ES-I3 (cell line): ENCODE measurements at regions not wholly inside any gene's neighbourhood (a gene's known extent, or its start where the extent isn't known, plus 50 kb on each side); places are given as distances from the start of the nearest gene placed in this dataset.

ENCODE experiments used
- H3K36me3 ChIP-seq: 2 replicates; pipeline ENCODE4 v1.6.1; 2013; ENCODE audit warnings: mild to moderate bottlenecking, low read length, control low read depth, moderate library complexity; ENCODE audit not compliant: insufficient read depth
- H3K4me1 ChIP-seq: 2 replicates; pipeline ENCODE4 v1.6.1; 2013; ENCODE audit warnings: mild to moderate bottlenecking, control low read depth, low read length; ENCODE audit not compliant: insufficient read depth
- H3K9ac ChIP-seq: 2 replicates; pipeline ENCODE4 v1.6.1; 2013; ENCODE audit warnings: low read depth, mild to moderate bottlenecking, low read length, moderate library complexity
- H3K9me3 ChIP-seq: 2 replicates; pipeline ENCODE4 v1.6.1; 2013; ENCODE audit warnings: mild to moderate bottlenecking, low read length, moderate library complexity; ENCODE audit not compliant: control insufficient read depth, insufficient read depth

DNA sequence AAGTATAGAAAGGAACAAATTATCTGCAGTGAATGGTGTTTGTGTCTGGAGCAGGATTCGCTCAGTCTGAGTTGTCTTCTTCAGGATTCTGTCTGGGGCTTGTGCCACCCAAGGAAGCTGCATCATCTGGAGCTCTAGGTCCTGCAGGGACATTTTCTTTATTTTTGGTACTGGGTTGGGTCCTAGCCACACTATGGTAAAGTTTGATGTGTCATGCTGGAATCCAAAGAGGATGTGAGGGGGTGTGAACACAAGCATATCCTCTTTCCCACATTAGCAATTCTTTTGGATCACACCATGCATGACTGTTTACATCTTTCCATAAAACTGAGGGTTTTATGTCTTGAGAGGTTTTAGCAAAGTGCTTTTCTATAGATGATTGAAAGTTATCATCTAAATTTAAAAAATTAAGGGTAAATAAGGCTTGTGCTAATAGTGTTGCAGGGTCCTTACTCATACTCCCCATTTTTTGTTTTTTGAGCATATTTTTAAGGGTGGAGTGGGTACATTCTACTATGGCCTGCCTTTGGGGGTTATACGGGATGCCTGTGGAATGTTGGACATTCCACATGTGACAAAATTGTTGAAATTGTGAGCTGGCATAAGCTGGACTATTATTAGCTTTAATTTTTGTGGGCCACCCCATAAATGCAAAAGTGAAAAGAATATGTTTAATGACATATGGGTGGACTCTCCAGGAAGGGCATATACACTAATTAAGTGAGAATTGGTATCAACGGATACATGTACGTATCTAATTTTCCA is 152.0 kb upstream of the HMCN1 start:
- Histone ChIP-seq H3K36me3 (no peaks in the 10 kb centered on the region), H3K4me1 (no peaks in the 10 kb centered on the region), H3K9me3 (peaks cover 11% of the 10 kb centered on the region), H3K9ac (no peak overlapping the region)

DNA sequence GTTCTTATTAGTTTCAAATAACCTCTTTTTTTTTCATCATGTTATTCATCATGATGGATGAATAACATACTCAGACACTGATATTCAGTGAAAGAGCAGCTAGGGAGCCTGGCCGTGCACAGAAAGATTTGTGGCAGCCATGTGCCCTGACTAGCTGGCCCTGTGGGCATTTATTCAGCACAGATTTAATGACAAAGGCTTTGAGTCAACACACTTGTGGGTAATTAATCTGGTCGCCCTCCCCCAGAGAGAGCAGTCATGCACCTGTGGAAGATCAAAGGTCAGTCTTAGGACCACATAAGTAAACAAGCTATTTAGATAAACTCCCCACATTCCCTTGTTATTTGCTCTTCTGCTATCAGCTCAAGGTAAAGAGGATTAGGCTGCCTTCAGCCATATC is 153.2 kb upstream of the HMCN1 start:
- no peak overlapping the region for H3K9ac ChIP-seq
- no peaks in the 10 kb centered on the region for H3K4me1 ChIP-seq
- peaks cover 11% of the 10 kb centered on the region for H3K9me3 ChIP-seq
- no peaks in the 10 kb centered on the region for H3K36me3 ChIP-seq

DNA sequence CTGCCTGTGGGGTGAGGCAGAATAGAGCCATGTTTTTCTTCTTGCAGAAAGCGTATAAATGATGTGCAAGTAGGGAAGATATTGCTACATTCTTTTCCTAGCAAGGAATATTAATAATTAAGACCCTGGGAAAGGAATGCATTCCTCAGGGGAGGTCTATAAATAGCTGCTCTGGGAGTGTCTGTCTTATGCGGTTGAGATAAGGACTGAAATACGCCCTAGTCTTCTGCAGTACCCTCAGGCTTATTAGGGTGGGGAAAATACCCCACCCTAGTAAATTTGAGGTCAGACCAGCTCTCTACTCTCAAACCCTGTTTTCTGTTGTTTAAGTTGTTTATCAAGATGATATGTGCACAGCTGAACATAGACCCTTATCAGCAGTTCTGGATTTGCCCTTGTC is 155.9 kb upstream of the HMCN1 start:
- Histone ChIP-seq H3K4me1 (no peaks in the 10 kb centered on the region), H3K36me3 (no peaks in the 10 kb centered on the region), H3K9me3 (peaks cover 6% of the 10 kb centered on the region), H3K9ac (no peak overlapping the region)

DNA sequence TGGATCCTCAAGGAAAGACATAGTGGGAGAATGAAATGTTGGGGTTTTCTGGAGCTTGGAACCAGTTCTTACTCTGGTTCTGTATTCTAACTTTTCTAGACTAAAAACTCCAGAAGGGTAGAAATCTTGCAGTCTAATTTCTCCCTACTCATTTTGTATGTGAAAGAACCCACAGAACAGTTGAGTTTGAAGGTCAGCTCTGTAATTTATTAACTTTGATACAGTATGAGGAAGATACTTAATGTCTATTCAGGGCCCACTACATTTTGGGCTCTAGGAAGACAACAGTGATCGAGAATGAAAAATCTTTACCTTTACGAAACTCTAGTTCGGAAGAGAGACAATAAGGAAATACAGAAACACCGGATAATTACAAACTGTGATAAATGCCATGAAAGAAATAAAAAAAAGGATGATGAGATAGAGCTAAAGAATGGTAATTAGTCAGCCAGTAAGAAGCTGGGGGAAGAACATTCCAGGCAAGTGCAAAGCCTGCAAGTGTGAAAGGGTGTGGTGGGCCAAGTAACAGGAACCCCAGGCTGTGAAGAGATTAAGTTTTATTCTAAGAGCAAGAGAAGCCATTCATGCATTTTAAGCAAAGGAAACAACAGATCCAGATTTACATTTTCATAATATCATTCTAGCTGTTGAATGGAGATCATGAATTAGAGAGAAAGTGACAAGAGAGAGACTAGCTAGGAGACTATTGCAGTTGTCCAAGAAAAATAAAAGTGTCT is 159.9 kb upstream of the HMCN1 start:
- peaks cover 2% of the 10 kb centered on the region; the same call in 1 of the 2 replicates for H3K9me3 ChIP-seq
- no peak overlapping the region for H3K9ac ChIP-seq
- H3K4me1 ChIP-seq, result no peaks in the 10 kb centered on the region
- no peaks in the 10 kb centered on the region for H3K36me3 ChIP-seq

DNA sequence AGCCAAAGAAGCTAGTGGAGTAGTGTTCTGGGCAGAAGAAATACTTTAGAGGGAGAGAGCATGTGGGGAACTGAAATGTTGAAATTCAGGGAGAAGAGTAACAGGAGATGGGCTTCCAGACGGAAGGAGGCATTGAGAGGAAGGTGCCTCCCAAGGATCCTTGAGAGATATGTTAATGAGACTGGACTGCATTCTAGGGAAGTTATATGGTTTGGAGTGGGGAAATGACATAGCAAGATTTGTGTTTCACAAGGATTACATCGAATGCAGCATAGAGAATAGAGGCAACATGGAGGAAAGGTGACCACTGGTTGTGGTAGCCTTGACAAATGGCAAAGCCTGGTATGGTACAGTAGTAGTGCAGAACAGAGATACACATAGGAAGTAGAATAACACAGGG is 160.5 kb upstream of the HMCN1 start:
- H3K36me3 ChIP-seq, result no peaks in the 10 kb centered on the region
- no peak overlapping the region for H3K9ac ChIP-seq
- peaks cover 2% of the 10 kb centered on the region; the same call in 1 of the 2 replicates for H3K9me3 ChIP-seq
- H3K4me1 ChIP-seq, result no peaks in the 10 kb centered on the region

DNA sequence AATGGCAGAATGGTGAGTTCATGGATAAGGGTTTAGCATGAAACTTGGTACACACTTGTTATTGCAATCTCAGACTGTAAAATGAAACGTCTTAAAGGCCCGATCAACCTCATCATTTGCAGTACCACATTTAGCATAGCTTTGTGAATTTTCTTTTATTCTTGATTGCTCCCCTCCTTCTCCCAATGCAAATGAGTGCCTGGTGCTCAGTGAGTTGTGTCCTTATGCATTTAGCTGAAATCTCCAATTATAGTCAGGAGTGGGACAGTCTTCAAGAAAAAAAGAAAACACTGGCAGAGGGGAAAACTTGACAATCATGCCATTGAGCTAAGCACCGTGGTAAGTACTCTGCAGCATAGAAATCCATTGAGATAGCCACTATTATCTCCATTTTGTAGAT is 161.0 kb upstream of the HMCN1 start:
- no peak overlapping the region for H3K9ac ChIP-seq
- no peaks in the 10 kb centered on the region for H3K36me3 ChIP-seq
- H3K9me3 ChIP-seq, result no peaks in the 10 kb centered on the region
- no peaks in the 10 kb centered on the region for H3K4me1 ChIP-seq

DNA sequence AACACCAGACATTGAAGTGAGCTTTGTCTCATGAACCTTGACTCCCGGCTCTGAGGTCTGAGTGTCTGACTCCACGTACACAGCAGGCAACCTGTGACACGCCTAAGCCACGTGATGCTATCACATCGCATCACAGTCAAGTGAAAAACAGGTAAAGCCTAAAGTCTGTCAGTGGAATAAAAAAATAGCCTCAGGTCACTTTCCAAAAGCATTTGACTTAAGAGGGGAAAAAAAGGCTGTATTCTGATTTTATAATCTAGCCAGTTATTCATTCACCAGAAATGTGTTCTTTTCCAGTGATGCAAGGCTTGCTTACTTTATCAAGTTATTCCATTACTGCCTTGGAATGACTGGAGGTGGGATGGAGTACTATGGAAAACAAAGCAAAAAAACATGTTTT is 163.2 kb upstream of the HMCN1 start:
- Histone ChIP-seq H3K9me3 (no peaks in the 10 kb centered on the region), H3K9ac (no peak overlapping the region), H3K36me3 (no peaks in the 10 kb centered on the region), H3K4me1 (no peaks in the 10 kb centered on the region)

DNA sequence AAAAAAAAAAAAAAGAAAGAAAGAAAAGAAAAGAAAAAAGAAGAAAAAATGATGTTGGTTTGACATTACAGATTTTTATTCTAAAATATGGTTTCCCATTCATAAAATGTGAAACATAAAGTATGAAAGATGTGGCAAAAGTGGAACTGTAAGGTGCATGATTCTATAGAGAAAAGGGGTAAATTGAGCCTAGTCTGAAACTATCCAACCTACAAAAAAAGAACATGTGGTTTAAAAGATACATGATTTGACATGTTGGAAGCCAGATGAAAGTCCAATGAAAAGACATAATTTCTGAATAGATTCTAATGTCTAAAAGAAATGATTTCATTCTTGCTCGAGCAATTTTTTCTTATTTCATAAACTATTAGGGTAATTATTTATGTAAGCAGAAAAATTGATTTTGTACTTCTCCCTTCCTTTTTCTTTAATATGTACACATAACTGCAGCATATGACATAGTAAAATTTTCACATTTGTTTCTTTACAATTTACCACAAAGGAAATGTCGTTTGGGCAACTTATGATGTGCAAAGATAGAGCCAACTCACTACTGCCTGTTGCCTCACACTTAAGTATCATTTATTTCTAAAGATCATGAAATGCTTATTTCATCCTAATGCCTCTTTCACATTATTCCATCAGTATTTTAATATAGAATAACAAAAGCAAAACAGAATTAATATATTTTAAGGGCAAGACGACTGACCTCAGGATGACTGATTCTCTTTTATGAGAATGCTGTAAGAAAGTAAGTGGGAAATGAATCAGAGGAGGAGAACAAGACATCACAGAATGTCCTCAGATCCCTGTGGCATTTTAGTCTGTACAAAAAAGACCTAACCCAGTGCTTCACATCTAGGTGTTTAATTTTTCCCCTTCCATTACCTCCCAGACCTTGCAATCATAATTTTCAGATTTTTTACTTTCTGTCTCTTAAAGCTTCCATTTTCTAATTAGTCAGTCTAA is 165.8 kb upstream of the HMCN1 start:
- H3K36me3 ChIP-seq, result no peaks in the 10 kb centered on the region
- H3K9ac ChIP-seq, result no peak overlapping the region
- no peaks in the 10 kb centered on the region for H3K4me1 ChIP-seq
- no peaks in the 10 kb centered on the region for H3K9me3 ChIP-seq

DNA sequence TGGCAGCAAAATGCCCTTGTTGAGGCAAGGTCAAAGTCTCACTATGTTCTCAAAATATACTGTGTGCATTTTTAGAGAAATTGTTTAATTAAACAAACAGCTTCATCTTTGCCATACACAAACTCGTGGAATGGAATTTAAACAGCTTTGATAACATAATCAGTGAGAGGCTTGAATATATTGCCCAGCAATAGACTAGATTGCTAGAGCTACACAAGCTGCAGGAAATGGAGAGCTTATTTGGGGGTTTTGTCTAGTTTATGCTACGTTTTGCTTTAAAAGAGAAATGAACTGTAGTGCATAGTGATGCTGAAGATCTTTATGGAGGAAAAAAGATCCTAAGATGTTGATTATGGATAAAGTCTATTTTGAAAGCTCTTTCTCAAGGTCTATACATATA is 166.8 kb upstream of the HMCN1 start:
- Histone ChIP-seq H3K4me1 (no peaks in the 10 kb centered on the region), H3K9me3 (no peaks in the 10 kb centered on the region), H3K36me3 (no peaks in the 10 kb centered on the region), H3K9ac (no peak overlapping the region)

DNA sequence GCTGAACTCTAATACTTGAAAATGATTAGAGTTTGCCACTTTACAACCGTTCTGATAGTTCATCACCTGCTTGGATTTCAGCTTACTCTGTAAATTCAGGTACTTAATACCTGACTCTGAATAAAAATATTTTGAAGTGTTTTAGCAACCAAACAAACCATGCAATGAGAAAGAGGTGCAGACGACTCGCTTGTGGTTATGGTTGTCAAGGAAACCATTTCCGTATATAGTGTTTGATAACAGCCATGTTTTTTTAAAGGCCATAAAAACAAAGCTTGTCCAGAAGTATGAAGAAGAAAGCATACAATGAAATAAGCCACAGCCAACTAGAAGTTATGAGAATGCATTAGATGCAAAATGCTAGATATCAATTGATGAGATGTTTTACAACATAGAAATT is 167.2 kb upstream of the HMCN1 start:
- no peaks in the 10 kb centered on the region for H3K36me3 ChIP-seq
- no peak overlapping the region for H3K9ac ChIP-seq
- no peaks in the 10 kb centered on the region for H3K9me3 ChIP-seq
- no peaks in the 10 kb centered on the region for H3K4me1 ChIP-seq

DNA sequence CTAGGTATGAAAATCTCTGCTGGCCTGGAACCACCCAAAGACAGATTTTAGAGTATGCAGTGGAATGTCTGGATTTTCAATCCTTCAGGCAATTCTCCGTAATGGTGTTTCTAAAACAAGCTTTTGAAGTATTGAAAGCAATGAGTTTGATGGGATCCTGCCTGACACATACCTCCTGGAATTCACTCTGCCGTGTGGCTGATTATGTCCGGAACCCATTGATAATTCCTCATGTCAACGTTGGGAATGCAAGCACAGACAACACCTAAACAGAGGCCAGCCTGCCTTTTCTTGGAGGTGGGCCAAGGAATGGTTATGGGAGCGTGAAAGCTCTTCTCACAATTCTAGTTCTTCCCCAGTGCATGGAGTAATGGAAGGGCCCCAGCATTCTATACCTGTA is 168.9 kb upstream of the HMCN1 start:
- no peaks in the 10 kb centered on the region for H3K4me1 ChIP-seq
- H3K9me3 ChIP-seq, result no peaks in the 10 kb centered on the region
- H3K9ac ChIP-seq, result no peak overlapping the region
- H3K36me3 ChIP-seq, result no peaks in the 10 kb centered on the region

DNA sequence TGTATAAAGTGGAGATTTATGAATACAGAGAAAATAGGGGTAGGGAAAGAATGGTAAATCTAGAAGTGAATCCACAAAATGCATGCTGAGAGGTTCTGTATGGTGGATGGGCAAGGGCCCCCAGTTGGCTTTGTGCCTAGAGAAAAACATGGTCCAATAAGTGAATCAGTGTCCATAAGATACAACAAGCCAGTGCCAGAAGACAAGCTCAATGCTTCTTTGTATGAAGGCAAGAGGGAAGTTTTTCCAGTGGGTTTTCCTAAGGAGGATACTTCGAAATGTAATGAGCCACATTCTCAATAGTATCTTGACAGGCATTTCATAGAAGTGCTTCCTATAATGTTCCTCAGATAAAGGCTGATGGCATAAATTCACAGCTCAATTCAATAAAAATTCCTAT is 169.4 kb upstream of the HMCN1 start:
- Histone ChIP-seq H3K9me3 (no peaks in the 10 kb centered on the region), H3K36me3 (no peaks in the 10 kb centered on the region), H3K4me1 (no peaks in the 10 kb centered on the region), H3K9ac (no peak overlapping the region)

DNA sequence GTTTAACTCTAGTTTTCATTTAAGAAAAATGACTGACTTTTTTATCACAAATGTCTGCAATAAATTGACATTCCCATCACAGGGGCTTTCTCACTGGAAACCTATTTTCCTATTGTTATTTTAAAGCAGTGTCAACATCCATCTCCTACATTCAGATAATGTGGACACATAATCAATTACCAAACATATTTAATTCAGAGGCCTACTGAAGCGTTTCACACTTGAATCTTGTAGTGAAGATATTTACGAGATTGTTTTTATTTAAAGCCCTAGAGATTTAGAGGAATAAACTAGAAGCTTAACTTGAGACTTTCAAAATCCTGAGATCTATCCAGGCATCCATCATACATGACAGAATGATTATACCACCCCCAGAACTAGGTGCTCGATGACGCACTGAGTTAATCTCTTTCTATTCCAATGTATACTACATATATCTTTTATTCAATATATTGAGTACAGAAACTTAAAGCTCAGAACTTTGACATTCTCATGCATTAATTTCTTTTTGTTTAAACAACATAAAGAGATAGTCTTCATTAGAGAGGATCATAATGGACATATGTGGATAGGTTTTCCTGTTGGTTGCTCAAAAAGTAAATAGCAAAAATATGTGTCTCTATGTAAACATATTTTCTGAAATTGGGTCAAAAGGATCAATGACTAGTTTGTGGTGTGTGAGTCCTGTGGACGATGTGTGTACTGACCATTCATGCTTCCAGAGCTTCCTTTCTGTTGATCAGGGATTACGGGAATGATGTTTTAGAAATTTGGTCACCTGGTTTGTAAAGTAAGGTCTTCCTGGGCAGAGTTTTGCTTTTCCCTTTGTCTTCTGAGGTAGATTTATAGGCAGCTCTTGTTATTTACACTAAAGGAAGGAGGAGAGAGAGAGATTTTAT is 171.5 kb upstream of the HMCN1 start:
- no peaks in the 10 kb centered on the region for H3K9me3 ChIP-seq
- H3K9ac ChIP-seq, result no peak overlapping the region
- no peaks in the 10 kb centered on the region for H3K36me3 ChIP-seq
- H3K4me1 ChIP-seq, result no peaks in the 10 kb centered on the region

DNA sequence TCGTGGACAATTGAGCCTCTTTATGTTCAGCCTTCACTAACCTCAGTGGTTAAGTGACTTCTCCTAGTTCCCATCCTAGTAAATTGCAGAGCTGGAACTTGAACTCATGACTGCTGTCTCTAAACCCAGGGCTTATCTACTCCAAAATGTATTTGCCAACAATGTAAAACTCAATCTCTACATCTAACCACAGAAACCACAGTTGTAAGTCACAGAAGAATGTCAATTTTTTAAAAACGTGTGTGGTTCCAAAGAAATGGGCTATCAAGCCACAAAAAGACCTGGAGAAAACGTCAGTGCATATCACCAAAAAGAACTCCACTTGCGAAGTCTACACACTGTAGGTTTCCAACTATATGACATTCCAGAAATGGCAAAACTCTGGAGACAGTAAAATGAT is 172.6 kb upstream of the HMCN1 start:
- H3K9ac ChIP-seq, result no peak overlapping the region
- H3K4me1 ChIP-seq, result no peaks in the 10 kb centered on the region
- H3K9me3 ChIP-seq, result no peaks in the 10 kb centered on the region
- H3K36me3 ChIP-seq, result no peaks in the 10 kb centered on the region
